ENCODE measurements at regions not wholly inside any gene's neighbourhood (a gene's known extent, or its start where the extent isn't known, plus 50 kb on each side); places are given as distances from the start of the nearest gene placed in this dataset.

- H4K20me1 ChIP-seq (ENCODE audit: low read length) = no peaks in the 10 kb centered on the region
- TF ChIP-seq EZH2 (IDR thresholded peaks at IDR 0.05; ENCODE audit: low read length, unreplicated experiment) (no peak), CTCF (conservative IDR thresholded peaks at IDR 0.05; ENCODE audit: low read depth, low read length) (no peak), EZH2phosphoT487 (IDR thresholded peaks at IDR 0.05; ENCODE audit: borderline replicate concordance, low read length) (no peak)
- H3K79me2 ChIP-seq (ENCODE audit: low read length) = no peaks in the 10 kb centered on the region
- no peaks in the 10 kb centered on the region for H3K9me2 ChIP-seq (replicated peaks; ENCODE audit: low read length)
- no peak overlapping the region for H3K9ac ChIP-seq (ENCODE audit: low read length)
- H3K4me2 ChIP-seq (ENCODE audit: low read length) = no peak overlapping the region
- H3K36me3 ChIP-seq (ENCODE audit: low read depth, low read length) = no peaks in the 10 kb centered on the region
- H2AFZ ChIP-seq (ENCODE audit: low read length) = no peak overlapping the region
- no peak for ATAC-seq
- intact Hi-C loops (cut with micrococcal nuclease) = no loop called here
- H3K27ac ChIP-seq (ENCODE audit: low read length) = no peak overlapping the region
- no peaks in the 10 kb centered on the region for H3K27me3 ChIP-seq (ENCODE audit: low read length)
- no peaks in the 10 kb centered on the region for H3K9me3 ChIP-seq (ENCODE audit: low read length)
- ChIA-PET CTCF (no interaction called here), POLR2A (ENCODE audit: unreplicated experiment) (no interaction called here)
- no peak for DNase-seq
- no peak overlapping the region for H3K4me3 ChIP-seq (ENCODE audit: low read length)
- BruUV-seq (replicated peaks) = no TSS peak
- peaks cover 1% of the 10 kb centered on the region for H3K4me1 ChIP-seq (ENCODE audit: insufficient read depth, low read length)
- H3F3A ChIP-seq (ENCODE audit: low read length, unreplicated experiment) = no peaks in the 10 kb centered on the region
Observed at GRCh38 chr6:145161501-145161900, 573.8 kb downstream of the EPM2A start.

- H3K9me2 ChIP-seq (replicated peaks; ENCODE audit: low read length) = no peaks in the 10 kb centered on the region
- intact Hi-C loops (cut with micrococcal nuclease) = no loop called here
- no peaks in the 10 kb centered on the region for H3K9me3 ChIP-seq (ENCODE audit: low read length)
- TF ChIP-seq EZH2phosphoT487 (IDR thresholded peaks at IDR 0.05; ENCODE audit: borderline replicate concordance, low read length) (no peak), CTCF (conservative IDR thresholded peaks at IDR 0.05; ENCODE audit: low read depth, low read length) (no peak), EZH2 (IDR thresholded peaks at IDR 0.05; ENCODE audit: low read length, unreplicated experiment) (no peak)
- H3F3A ChIP-seq (ENCODE audit: low read length, unreplicated experiment) = no peaks in the 10 kb centered on the region
- ChIA-PET POLR2A (ENCODE audit: unreplicated experiment) (no interaction called here), CTCF (no interaction called here)
- H3K27ac ChIP-seq (ENCODE audit: low read length) = no peak overlapping the region
- no peaks in the 10 kb centered on the region for H3K4me1 ChIP-seq (ENCODE audit: insufficient read depth, low read length)
- no peak for ATAC-seq
- no peaks in the 10 kb centered on the region for H3K79me2 ChIP-seq (ENCODE audit: low read length)
- no peak overlapping the region for H3K4me2 ChIP-seq (ENCODE audit: low read length)
- H3K36me3 ChIP-seq (ENCODE audit: low read depth, low read length) = no peaks in the 10 kb centered on the region
- no peak overlapping the region for H2AFZ ChIP-seq (ENCODE audit: low read length)
- no peak overlapping the region for H3K4me3 ChIP-seq (ENCODE audit: low read length)
- no peaks in the 10 kb centered on the region for H4K20me1 ChIP-seq (ENCODE audit: low read length)
- H3K27me3 ChIP-seq (ENCODE audit: low read length) = no peaks in the 10 kb centered on the region
- H3K9ac ChIP-seq (ENCODE audit: low read length) = no peak overlapping the region
- DNase-seq = no peak
- BruUV-seq (replicated peaks) = no TSS peak
Observed at GRCh38 chr6:145169726-145170224, 565.5 kb downstream of the EPM2A start.

- Histone ChIP-seq H3K27ac (ENCODE audit: low read length) (no peak overlapping the region), H3K36me3 (ENCODE audit: low read depth, low read length) (no peaks in the 10 kb centered on the region), H3K4me1 (ENCODE audit: insufficient read depth, low read length) (no peaks in the 10 kb centered on the region), H3K4me2 (ENCODE audit: low read length) (no peak overlapping the region), H3K79me2 (ENCODE audit: low read length) (no peaks in the 10 kb centered on the region), H2AFZ (ENCODE audit: low read length) (no peak overlapping the region), H3K9me2 (replicated peaks; ENCODE audit: low read length) (no peaks in the 10 kb centered on the region), H3K4me3 (ENCODE audit: low read length) (no peak overlapping the region), H3K9me3 (ENCODE audit: low read length) (no peaks in the 10 kb centered on the region), H3K27me3 (ENCODE audit: low read length) (no peaks in the 10 kb centered on the region), H3K9ac (ENCODE audit: low read length) (no peak overlapping the region), H3F3A (ENCODE audit: low read length, unreplicated experiment) (no peaks in the 10 kb centered on the region), H4K20me1 (ENCODE audit: low read length) (no peaks in the 10 kb centered on the region)
- ChIA-PET CTCF (no interaction called here), POLR2A (ENCODE audit: unreplicated experiment) (no interaction called here)
- TF ChIP-seq CTCF (conservative IDR thresholded peaks at IDR 0.05; ENCODE audit: low read depth, low read length) (no peak), EZH2phosphoT487 (IDR thresholded peaks at IDR 0.05; ENCODE audit: borderline replicate concordance, low read length) (no peak), EZH2 (IDR thresholded peaks at IDR 0.05; ENCODE audit: low read length, unreplicated experiment) (no peak)
- intact Hi-C loops (cut with micrococcal nuclease) = no loop called here
- DNase-seq (no peak), ATAC-seq (no peak)
- BruUV-seq (replicated peaks) = no TSS peak
Observed at GRCh38 chr6:145175470-145175869, 559.9 kb downstream of the EPM2A start.

All from PC-3 (cell line).